HG02981 (cell line): ENCODE measurements at regions not wholly inside any gene's neighbourhood (a gene's known extent, or its start where the extent isn't known, plus 50 kb on each side); places are given as distances from the start of the nearest gene placed in this dataset.

Experiments used
- ATAC-seq: cut with Tn5 transposase; IDR thresholded peaks from one replicate; pipeline ENCODE4 v1.9.1; 2021; ENCODE audit warnings: mild to moderate bottlenecking, moderate library complexity; ENCODE audit not compliant: unreplicated experiment

DNA sequence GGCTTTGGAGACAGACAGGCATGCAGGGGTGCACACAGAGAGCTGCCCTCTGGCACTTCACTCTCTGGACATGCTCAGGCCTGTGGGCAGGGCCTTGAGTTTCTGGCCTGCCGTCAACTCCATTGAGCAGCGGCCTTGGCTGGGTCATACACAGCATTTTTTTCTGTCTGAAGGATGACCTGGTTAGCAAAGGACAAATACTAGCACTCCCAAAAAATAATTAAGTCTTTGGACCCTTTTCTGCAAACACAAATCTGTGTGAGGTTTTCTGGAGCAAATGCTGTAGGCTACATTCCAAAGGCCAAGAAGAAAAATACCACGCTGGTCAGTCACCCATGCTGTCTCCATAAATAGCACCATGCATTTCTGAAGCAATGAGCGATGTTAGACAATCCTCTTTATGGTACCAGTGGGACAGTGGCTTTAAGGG lies 124.7 kb upstream of the CTAGE1 start:
- no peak for ATAC-seq

GRCh38 chr18:22543769-22544168 lies 126.1 kb upstream of the CTAGE1 start:
- no peak for ATAC-seq

GRCh38 chr18:22544626-22545025 lies 126.9 kb upstream of the CTAGE1 start:
- no peak for ATAC-seq

DNA sequence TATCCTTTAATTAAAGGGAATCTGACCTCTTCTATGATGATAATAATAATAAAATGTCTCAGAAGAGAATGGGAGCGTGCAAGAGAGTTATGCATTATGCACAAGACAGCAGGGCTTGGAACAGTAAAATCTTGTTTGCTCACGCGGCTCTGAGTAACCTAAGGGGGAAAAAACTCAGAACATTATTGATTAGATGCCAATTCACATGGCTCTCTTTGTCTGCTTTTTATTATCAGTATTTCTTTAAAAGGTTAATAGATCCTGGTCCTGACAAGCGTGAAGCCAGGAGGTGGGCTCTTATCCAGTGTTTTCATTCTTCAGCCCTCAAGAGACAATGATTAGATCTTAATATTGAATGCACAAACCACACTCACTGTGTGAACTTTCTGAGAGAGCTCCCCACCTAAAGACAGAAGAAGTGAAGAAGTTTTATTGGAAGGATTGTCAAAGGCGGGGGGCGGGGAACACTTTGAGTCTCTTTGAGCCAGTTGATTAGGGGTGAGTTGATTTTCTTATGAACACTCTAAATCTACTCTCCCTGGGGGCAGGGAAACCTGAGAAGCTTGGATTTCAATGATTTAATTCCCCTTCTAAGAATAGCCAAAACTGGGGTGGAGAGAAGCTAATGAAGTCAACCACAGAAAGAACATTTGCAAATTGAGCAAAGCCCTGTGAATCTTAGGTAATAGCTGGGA lies 127.5 kb upstream of the CTAGE1 start:
- ATAC-seq = no peak

GRCh38 chr18:22546905-22547570 lies 129.3 kb upstream of the CTAGE1 start:
- ATAC-seq = no peak

DNA sequence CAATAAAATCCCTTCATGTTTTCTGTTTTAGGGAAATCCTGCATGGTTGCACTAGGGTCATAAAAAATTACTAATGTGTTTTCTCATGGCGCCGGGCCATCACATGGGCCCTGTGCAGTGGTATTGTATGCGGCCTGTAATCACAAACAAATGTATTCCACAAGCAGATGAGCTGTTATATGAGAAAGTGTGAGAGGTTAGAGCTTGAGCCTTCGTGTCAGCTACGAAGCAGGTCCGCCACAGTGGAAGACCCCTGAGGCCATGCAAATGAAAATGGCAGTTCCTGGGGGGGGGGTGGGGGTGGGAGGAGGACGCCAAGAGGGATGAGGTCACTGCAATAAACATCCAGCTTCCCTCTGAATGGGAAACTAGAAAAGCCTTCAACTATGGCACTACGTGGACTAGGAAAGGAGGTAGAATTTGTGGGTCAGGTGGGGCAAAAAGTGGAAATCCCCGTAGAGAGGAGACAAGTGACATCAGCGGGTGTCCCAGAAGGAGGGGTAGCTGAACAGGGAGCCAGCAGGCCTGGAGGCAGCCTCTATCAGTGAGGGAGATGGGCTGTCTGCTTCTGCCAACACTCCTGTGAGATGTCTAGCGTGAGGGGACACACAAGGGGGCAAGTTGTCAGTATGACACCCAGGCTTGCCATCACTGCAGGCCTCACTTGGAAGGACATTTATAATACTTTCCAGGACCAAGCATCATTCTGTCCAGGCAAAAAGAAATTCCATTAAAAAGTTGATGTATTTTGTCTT lies 130.3 kb upstream of the CTAGE1 start:
- ATAC-seq = no peak

GRCh38 chr18:22549260-22549937 lies 131.7 kb upstream of the CTAGE1 start:
- no peak for ATAC-seq

DNA sequence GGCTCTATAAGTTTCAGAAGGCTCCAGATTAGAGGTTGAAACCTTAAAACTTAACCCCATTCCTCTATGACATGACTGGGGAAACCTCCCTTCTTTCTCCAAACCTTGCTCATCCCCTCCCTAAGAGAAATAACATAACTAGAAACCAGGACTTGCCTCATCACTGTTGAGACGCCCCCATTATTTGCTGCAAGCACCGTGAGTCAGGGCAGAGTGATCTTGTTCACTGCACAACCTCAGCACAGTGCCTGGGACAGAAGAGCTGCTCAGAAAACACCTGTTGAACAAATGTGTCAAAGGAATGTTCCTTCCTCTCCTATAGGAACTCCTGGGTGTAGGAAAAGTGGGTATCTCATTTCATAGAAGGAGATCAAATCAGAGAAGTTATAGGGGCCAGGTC lies 132.7 kb upstream of the CTAGE1 start:
- no peak for ATAC-seq

DNA sequence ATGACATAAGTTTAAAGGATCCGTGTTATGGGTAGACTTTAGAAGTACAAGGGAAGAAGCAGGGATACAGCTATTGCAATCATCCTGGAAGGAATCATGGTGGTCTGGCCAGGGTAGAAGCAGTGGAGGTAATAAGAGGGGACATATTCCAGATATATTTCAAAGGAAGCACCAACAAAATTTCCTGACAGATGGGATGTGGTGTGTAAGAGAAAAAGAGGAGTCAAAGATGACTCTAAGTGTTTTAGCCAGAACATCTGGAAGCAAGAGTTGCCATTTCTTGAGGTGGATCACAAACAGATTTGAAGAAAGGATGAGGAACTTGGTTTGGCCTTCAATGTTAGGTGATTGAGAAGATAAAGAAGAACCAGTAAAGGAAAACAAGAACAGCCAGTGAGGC lies 133.1 kb upstream of the CTAGE1 start:
- ATAC-seq = no peak

DNA sequence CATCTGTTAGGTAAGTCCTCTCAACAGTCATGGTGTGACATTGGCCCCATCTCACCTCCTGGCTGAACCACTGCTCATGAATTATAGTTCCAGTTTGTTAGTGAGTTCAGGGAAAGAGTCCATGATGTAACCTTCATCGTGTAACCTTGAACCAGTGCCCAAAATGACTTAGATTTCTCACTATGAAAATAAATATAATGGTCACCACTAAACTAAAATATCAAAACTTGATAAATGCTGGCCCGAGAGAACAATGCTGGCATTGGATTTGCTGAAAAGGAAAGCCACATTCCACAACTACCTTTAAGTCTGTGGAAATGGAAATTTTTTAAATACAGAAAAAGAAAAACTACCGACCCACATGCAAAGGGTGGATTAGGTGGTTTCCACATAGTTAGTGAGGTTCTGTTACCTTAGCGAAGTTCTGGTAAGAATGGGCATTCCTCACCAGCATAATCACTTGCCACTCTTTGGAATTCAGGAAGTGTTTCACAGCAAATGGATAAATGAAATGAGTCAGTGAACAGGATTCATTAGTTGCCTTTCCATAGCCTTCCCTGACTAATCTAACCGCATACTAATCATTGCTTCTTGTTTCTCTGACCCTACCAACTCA lies 133.9 kb upstream of the CTAGE1 start:
- no peak for ATAC-seq

DNA sequence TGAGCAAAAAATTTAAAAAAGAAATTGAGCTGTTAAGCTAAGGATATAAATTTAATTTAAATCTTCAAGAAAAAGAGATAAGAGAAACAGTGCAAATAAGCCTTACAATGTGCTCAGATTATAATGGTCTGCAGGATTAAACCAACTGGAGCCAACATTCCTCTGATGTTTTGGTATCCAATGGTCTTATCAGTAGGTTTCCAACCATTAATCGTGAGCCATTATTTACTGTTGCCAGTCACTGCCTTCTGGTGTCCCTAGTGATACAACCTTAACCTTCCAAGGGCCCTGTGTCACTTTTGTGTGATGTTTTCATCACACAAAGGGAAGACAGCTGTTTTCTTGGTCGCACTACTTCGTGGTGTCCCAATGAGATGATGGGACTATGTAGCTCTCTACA lies 134.5 kb upstream of the CTAGE1 start:
- ATAC-seq = no peak

DNA sequence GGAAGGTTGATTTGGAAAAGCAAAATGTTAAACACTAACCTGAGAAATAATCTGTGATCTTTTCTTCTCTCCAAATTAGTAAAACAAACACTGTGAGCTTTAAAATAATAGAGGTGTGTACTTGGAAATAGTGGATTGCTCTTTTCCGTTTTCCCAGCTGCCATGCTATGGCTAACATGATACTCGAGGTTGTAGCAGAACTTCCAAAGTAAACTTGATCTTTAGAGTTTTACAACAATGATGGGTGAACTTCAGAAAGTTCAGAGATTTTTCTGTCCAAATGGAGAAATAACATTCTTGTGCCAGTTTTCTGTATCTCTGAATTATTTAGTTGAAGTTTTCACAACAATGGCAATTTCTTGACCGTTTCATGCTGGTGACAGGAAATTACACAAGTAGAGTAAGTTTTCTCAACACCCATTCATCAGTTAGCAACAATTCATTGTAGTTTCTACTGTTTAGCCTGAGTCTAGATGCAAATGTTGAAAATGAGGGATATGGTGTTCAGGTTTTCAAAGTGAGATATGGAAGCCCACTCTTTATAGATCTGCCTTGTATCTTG lies 135.3 kb upstream of the CTAGE1 start:
- ATAC-seq = no peak

DNA sequence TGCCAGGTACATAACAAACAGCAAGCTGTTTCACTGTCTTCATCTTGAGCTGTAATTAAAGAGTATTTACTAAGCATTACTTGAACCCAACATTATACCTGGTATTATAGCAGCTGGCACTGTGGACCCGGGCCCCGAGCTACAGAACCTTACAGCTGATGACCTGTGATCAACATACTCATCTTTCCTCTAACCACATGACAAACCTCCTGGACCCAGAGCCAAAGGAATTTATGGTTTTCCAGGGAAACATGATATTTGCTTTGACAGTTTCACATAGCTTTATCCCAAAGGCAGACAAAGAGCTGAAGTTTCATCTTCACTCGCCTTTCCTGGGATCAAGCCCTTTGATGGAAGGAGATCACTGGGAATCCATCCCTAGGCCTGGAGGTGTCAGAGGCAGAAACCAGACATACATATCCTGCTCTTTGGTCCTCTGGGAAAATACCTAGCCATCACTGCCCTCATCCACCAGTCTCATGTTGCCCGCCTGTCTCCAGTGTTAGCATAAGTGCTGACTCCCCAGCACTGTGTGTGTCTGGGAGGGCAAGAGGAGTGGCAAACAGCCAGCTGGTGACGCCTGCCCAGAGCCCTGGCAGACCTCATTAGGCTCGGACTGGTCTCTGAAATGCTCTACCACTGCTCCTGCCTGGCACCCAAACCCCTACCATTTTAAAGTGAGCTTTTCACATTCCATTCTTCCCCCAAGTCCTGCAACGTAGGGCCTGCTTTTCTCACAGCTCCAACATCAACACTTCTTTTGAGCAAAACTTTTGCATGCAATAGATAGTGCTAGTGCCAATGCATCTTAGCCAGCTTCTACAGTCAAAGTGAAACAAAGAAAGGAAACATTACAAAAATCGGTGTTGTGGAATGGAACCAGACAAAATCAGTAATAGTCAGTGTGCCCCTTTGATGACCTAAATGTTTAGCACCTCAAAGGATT lies 138.8 kb upstream of the CTAGE1 start:
- ATAC-seq = no peak

GRCh38 chr18:22557168-22557941 lies 139.6 kb upstream of the CTAGE1 start:
- ATAC-seq = no peak

DNA sequence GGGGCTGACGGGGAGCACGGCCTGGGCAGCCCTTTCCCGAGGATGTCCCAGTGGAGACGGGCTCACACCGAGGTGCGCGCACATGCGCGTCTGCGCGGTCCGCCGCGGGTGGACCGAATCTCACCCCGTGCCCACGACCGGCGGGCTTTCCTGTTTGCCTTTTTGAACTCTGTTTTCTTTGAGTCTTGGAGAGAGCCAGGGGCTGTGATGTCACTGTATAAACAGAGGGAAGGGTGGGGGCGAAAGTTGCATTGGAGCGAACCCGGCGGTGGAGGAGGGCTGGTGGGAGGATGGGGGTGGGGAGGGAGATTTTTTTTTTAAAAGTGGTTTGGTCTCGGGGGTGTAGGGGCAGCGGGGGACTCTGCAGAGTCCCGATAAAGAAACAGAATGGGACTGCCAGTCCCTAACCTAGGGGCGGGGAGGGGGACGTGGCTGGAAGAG lies 141.2 kb upstream of the CTAGE1 start:
- no peak for ATAC-seq

GRCh38 chr18:22559414-22560274 lies 141.9 kb upstream of the CTAGE1 start:
- ATAC-seq = no peak

DNA sequence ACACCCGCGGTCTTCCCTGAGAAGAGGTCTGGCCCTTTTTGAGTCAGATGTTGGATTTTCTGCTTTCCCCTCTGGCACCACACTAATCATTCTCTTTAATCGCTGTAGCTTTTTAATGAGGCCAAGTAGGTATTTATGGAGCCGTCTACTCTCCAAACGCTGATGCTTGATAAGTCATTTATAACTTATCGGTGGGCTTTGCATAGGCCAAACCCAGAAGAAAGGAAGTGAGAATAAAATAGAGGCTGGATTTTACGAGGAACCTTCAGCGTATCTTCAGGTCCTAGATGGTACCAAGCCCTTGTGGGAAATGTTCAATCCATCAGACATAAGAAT lies 142.5 kb upstream of the CTAGE1 start:
- ATAC-seq = no peak

- ATAC-seq = no peak
Measured at GRCh38 chr18:22560797-22561196, 143.1 kb upstream of the CTAGE1 start.
